GM18511 (cell line): ENCODE measurements at regions not wholly inside any gene's neighbourhood (a gene's known extent, or its start where the extent isn't known, plus 50 kb on each side); places are given as distances from the start of the nearest gene placed in this dataset.
"Not testable (repeated sequence)": the region's sequence is repeated elsewhere in the genome, so short reads cannot be mapped to it uniquely, and the experiment has no call there.

ENCODE experiments used
- ATAC-seq: cut with Tn5 transposase; IDR thresholded peaks from one replicate; pipeline ENCODE4 v1.9.1; 2021; ENCODE audit warnings: mild to moderate bottlenecking, moderate library complexity; ENCODE audit not compliant: unreplicated experiment

GRCh38 chr19:27971071-27971470, 1241.9 kb downstream of the UQCRFS1 start:
- no peak for ATAC-seq

- no peak for ATAC-seq
These were observed 1246.5 kb downstream of the UQCRFS1 start for GRCh38 chr19:27966390-27966816.

- ATAC-seq, result no peak
These were observed 1248.8 kb downstream of the UQCRFS1 start for GRCh38 chr19:27964185-27964584.

- no peak for ATAC-seq
These were observed 1250.7 kb downstream of the UQCRFS1 start for GRCh38 chr19:27962264-27962663.

GRCh38 chr19:27955485-27956480, 1257.2 kb downstream of the UQCRFS1 start:
- ATAC-seq, result no peak

- ATAC-seq, result not testable (repeated sequence)
These were observed 1270.3 kb downstream of the UQCRFS1 start for GRCh38 chr19:27942607-27943006.

GRCh38 chr19:27936139-27936538, 1276.8 kb downstream of the UQCRFS1 start:
- ATAC-seq, result no peak

- no peak for ATAC-seq
These were observed 1277.3 kb downstream of the UQCRFS1 start for GRCh38 chr19:27935669-27936068.

GRCh38 chr19:27929399-27929798, 1283.6 kb downstream of the UQCRFS1 start:
- no peak for ATAC-seq

GRCh38 chr19:27925202-27925601, 1287.7 kb downstream of the UQCRFS1 start:
- ATAC-seq, result no peak

- no peak for ATAC-seq
These were observed 1290.0 kb downstream of the UQCRFS1 start for GRCh38 chr19:27922970-27923369.

- ATAC-seq, result no peak
These were observed 1292.2 kb downstream of the UQCRFS1 start for GRCh38 chr19:27920774-27921173.

- no peak for ATAC-seq
These were observed 1294.1 kb downstream of the UQCRFS1 start for GRCh38 chr19:27918818-27919217.

GRCh38 chr19:27911122-27911898, 1301.6 kb downstream of the UQCRFS1 start:
- no peak for ATAC-seq

GRCh38 chr19:27909861-27910260, 1303.1 kb downstream of the UQCRFS1 start:
- ATAC-seq, result no peak

GRCh38 chr19:27909185-27909840, 1303.6 kb downstream of the UQCRFS1 start:
- ATAC-seq, result no peak

- no peak for ATAC-seq
These were observed 1306.9 kb downstream of the UQCRFS1 start for GRCh38 chr19:27906081-27906480.

GRCh38 chr19:27905074-27905473, 1307.9 kb downstream of the UQCRFS1 start:
- ATAC-seq, result no peak

- no peak for ATAC-seq
These were observed 1311.9 kb downstream of the UQCRFS1 start for GRCh38 chr19:27901078-27901477.

GRCh38 chr19:27896091-27896490, 1316.9 kb downstream of the UQCRFS1 start:
- ATAC-seq, result no peak
